ENCODE measurements at regions not wholly inside any gene's neighbourhood (a gene's known extent, or its start where the extent isn't known, plus 50 kb on each side); places are given as distances from the start of the nearest gene placed in this dataset.
A peak's percentile ranks its signal among the peaks of the same experiment; 100 is the strongest.

DNA sequence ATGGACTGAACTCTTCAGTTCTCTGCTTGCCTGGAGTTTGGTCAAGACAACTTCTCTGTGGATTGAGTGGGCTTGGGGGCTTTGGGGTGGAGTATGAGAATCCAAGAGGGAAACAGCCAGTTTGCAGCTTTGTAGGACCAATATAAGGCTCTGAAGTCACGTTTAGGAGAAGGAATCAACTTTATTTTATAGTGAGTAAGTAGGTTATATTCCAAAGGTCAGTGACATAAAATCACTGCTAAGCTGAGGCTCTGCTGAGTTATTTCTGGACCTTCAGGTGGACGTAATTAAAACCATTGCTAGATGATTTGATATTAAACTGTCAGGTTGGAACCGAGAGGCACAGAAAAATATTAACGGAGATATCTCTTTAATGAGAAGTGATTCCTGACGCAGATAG is 514.4 kb downstream of the DMAC1 start:
- no peak overlapping the region for H3K27ac Mint-ChIP-seq

DNA sequence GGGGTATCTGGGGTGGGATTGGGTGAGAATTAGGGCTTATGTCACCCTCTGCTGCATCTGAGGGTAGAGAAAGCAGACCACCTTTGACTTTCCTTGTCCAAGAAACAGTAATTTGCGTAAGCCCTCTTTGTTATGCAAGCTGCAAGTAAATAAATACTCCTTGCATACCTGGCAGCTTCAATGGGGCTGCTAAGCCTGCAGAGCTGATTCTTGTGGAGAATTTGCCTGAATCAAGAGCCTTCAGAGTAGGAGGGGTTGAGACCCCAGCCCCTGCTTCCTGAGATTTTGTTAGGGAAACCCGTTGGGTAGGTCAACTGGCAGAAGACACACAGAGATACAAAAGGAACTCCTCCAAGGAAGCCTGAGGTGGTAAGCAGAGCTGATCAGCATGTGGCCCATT is 515.1 kb downstream of the DMAC1 start:
- no peak overlapping the region for H3K27ac Mint-ChIP-seq

More for the DNA sequence above, 514.4 kb downstream of the DMAC1 start:
- Mint-ChIP-seq H3K9me3 (ENCODE audit: low read depth) (peaks cover 19% of the 10 kb centered on the region), H3K4me1 (ENCODE audit: low read depth) (peaks cover 4% of the 10 kb centered on the region), H3K27me3 (peaks cover 66% of the 10 kb centered on the region), H3K36me3 (ENCODE audit: insufficient read depth) (no peaks in the 10 kb centered on the region), H3K4me3 (ENCODE audit: low read depth) (no peak overlapping the region)
- TF ChIP-seq, protein P1, sequence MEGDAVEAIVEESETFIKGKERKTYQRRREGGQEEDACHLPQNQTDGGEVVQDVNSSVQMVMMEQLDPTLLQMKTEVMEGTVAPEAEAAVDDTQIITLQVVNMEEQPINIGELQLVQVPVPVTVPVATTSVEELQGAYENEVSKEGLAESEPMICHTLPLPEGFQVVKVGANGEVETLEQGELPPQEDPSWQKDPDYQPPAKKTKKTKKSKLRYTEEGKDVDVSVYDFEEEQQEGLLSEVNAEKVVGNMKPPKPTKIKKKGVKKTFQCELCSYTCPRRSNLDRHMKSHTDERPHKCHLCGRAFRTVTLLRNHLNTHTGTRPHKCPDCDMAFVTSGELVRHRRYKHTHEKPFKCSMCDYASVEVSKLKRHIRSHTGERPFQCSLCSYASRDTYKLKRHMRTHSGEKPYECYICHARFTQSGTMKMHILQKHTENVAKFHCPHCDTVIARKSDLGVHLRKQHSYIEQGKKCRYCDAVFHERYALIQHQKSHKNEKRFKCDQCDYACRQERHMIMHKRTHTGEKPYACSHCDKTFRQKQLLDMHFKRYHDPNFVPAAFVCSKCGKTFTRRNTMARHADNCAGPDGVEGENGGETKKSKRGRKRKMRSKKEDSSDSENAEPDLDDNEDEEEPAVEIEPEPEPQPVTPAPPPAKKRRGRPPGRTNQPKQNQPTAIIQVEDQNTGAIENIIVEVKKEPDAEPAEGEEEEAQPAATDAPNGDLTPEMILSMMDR (IDR thresholded peaks at IDR 0.05; ENCODE audit: unreplicated experiment) = no peak
- no peak for DNase-seq (ENCODE audit: low spot score, unreplicated experiment)

DNA sequence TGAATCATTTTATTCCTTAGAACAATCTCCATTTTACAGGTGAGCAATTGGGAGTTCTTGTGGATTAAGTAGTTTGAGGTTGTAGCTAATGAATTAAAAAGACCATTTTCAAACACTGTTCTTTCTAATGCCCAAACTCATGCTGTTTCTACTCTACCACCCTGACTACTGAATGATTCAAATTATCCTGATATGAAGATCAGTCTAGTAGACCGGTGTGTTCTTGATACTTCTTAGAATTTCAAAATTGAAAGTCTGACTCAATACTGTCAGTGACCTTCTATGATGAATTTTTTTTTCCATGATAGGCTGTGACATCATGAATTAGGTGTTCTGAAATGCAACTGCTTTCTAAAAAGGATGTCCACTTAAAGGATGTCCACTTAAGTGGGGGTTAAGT is 515.5 kb downstream of the DMAC1 start:
- Mint-ChIP-seq H3K4me1 (ENCODE audit: low read depth) (peaks cover 4% of the 10 kb centered on the region), H3K9me3 (ENCODE audit: low read depth) (peaks cover 27% of the 10 kb centered on the region), H3K27me3 (peaks cover 55% of the 10 kb centered on the region), H3K36me3 (ENCODE audit: insufficient read depth) (peaks cover 2% of the 10 kb centered on the region), H3K4me3 (ENCODE audit: low read depth) (no peak overlapping the region), H3K27ac (no peak overlapping the region)
- TF ChIP-seq, protein P1 (IDR thresholded peaks at IDR 0.05; ENCODE audit: unreplicated experiment) = no peak
- DNase-seq (ENCODE audit: low spot score, unreplicated experiment) = no peak

More for the DNA sequence above, 515.1 kb downstream of the DMAC1 start:
- Mint-ChIP-seq H3K4me3 (ENCODE audit: low read depth) (no peak overlapping the region), H3K27me3 (peaks cover 59% of the 10 kb centered on the region), H3K9me3 (ENCODE audit: low read depth) (peaks cover 23% of the 10 kb centered on the region), H3K4me1 (ENCODE audit: low read depth) (peaks cover 4% of the 10 kb centered on the region), H3K36me3 (ENCODE audit: insufficient read depth) (no peaks in the 10 kb centered on the region)
- TF ChIP-seq, protein P1 (IDR thresholded peaks at IDR 0.05; ENCODE audit: unreplicated experiment) = no peak
- DNase-seq (ENCODE audit: low spot score, unreplicated experiment) = no peak

DNA sequence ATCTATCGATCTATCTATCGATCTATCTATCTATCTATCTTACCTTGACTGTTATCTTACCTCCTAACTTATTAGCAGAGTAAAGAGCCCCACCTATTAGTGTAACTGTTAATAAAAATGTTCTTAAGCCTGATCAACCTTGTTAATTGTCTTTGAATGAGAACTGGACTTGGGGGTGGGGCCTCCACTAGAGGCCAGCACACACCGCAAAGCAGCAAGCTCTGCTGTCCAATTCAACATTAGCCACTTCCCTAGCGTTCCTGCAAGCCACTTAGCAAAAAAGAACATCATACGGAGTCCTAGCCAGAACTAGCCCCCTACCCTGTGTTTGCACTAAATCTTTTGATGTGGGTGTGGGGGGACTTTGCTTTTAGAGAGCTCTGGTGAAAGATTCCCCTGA is 515.8 kb downstream of the KDM4C start:
- Mint-ChIP-seq H3K4me3 (ENCODE audit: low read depth) (no peak overlapping the region), H3K9me3 (ENCODE audit: low read depth) (no peaks in the 10 kb centered on the region), H3K27me3 (peaks cover 72% of the 10 kb centered on the region), H3K36me3 (ENCODE audit: insufficient read depth) (no peaks in the 10 kb centered on the region), H3K27ac (no peak overlapping the region), H3K4me1 (ENCODE audit: low read depth) (peaks cover 6% of the 10 kb centered on the region)
- DNase-seq (ENCODE audit: low spot score, unreplicated experiment) = no peak
- TF ChIP-seq, protein P1 (IDR thresholded peaks at IDR 0.05; ENCODE audit: unreplicated experiment) = peak; percentile 64

DNA sequence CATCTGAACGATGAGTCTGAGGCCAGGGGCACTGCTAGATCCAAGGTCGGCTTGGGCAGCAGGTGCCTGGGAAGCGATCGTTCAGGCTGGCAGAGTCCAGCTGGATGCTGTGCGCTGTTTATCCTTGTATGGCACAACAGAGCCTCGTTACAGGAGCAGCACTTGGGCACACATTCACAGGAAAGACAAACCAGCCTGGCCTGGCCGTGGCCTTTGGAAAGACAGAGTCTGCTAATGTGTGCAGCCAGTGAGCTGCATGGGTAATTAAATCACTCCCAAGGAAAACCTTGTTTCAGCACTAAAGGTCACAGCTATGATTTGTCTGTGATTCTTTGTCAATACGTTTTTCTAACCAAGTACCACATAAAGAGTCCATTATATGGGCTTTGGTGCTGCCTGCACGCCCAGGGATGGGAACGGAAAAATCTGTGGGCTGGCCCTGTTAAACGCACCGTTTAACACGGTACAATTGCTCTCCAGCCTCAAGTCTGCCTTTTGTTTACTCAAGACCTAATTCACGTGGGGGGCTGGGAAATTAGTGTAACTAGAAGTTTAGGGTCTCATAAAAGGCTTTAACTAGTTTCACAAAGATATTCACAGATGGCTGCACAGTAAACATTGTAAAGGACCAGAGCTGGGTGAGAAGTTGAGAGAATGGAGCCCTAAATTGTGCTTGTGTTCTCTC is 509.3 kb downstream of the KDM4C start:
- no peak for DNase-seq (ENCODE audit: low spot score, unreplicated experiment)
- no peaks in the 10 kb centered on the region for H3K36me3 Mint-ChIP-seq (ENCODE audit: insufficient read depth)
- peak overlapping the region; percentile 45 for H3K27ac Mint-ChIP-seq
- TF ChIP-seq, protein P1 (IDR thresholded peaks at IDR 0.05; ENCODE audit: unreplicated experiment) = no peak
- H3K9me3 Mint-ChIP-seq (ENCODE audit: low read depth) = no peaks in the 10 kb centered on the region
- H3K27me3 Mint-ChIP-seq = peaks cover 82% of the 10 kb centered on the region
- H3K4me1 Mint-ChIP-seq (ENCODE audit: low read depth) = peaks cover 30% of the 10 kb centered on the region
- peak overlapping the region; percentile 4 for H3K4me3 Mint-ChIP-seq (ENCODE audit: low read depth)

Data from progenitor cell of endocrine pancreas (in vitro differentiated cells).